Neural progenitor cell (in vitro differentiated cells): ENCODE measurements at regions not wholly inside any gene's neighbourhood (a gene's known extent, or its start where the extent isn't known, plus 50 kb on each side); places are given as distances from the start of the nearest gene placed in this dataset.

ENCODE experiments used
- CTCF ChIP-seq: fragments of 200-600 bp; sonication (generic); IDR thresholded peaks from 2 replicates; pipeline ENCODE4 v1.5.1; 2017; ENCODE audit warnings: antibody characterized with exemption, mild to moderate bottlenecking
- EZH2 ChIP-seq: fragments of 200-600 bp; sonication (generic); IDR thresholded peaks from 2 replicates; pipeline ENCODE4 v1.6.1; 2017; ENCODE audit warnings: antibody characterized with exemption, mild to moderate bottlenecking, moderate library complexity
- EZH2phosphoT487 ChIP-seq: fragments of 200-600 bp; sonication (generic); IDR thresholded peaks from 2 replicates; pipeline ENCODE4 v1.6.1; 2017; ENCODE audit warnings: antibody characterized with exemption

DNA sequence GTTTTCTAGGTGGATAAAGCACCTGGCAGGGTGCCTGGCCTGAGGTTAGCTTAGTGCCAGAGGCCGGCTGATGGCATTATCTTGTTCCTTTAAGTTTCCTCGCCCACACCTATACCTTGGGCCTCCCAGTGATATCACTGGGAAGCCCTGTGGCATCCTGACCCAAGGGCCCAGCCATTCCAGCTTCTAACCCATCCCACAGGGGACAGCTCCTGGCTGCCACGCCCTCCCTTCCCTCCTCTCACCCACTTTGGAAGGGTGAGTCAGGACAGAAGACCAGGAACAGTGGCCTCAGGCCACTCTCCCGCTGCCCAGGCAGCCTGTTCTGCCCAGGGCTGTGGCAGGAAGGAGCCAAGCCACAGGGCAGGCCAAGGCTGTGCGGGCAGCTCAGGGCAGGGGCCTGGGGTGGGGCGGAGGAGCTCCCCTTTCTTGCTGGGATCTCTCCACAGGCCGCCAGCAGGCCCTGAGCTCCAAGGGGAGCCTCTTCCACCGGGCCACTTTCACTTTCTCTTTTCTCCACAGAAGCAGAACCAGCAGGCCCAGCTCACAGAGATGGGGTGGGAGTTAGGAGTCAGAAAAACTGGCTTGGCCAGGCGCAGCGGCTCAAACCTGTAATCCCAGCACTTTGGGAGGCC, 75.1 kb downstream of the IRF2BPL start:
- TF ChIP-seq CTCF = no peak
- TF ChIP-seq EZH2phosphoT487 = no peak
- no peak for TF ChIP-seq EZH2
